LNCaP clone FGC (cell line): ENCODE measurements at regions not wholly inside any gene's neighbourhood (a gene's known extent, or its start where the extent isn't known, plus 50 kb on each side); places are given as distances from the start of the nearest gene placed in this dataset.

Experiments used
- DNase-seq: peaks from one replicate; pipeline ENCODE4 v3.0.0-alpha.2; 2011; ENCODE audit warnings: low read depth
- H3K4me3 ChIP-seq: 2 replicates; pipeline ENCODE4 v1.5.1; 2011; ENCODE audit warnings: mild to moderate bottlenecking, low read depth, low read length, control low read depth
- CTCF ChIP-seq: IDR thresholded peaks from 2 replicates; pipeline ENCODE4 v1.5.1; 2012; ENCODE audit warnings: mild to moderate bottlenecking; ENCODE audit not compliant: control insufficient read depth, insufficient read depth; ENCODE audit errors: extremely low read depth

GRCh38 chr2:607172-607571 is 70.0 kb downstream of the TMEM18 start:
- DNase-seq: no peak
- TF ChIP-seq CTCF: no peak
- no peak overlapping the region for H3K4me3 ChIP-seq

GRCh38 chr2:605674-606608 is 71.3 kb downstream of the TMEM18 start:
- no peak for DNase-seq
- no peak overlapping the region for H3K4me3 ChIP-seq
- no peak for TF ChIP-seq CTCF

- DNase-seq: no peak
- H3K4me3 ChIP-seq: no peak overlapping the region
- no peak for TF ChIP-seq CTCF
Measured at GRCh38 chr2:604854-605524, 72.2 kb downstream of the TMEM18 start.

GRCh38 chr2:604385-604784 is 72.8 kb downstream of the TMEM18 start:
- no peak for TF ChIP-seq CTCF
- no peak for DNase-seq
- H3K4me3 ChIP-seq: no peak overlapping the region

- no peak for TF ChIP-seq CTCF
- no peak for DNase-seq
Measured at GRCh38 chr2:603869-604268, 73.3 kb downstream of the TMEM18 start.

GRCh38 chr2:603427-603826 is 73.8 kb downstream of the TMEM18 start:
- TF ChIP-seq CTCF: no peak
- H3K4me3 ChIP-seq: no peak overlapping the region
- no peak for DNase-seq

More at GRCh38 chr2:603869-604268, 73.3 kb downstream of the TMEM18 start:
- H3K4me3 ChIP-seq: no peak overlapping the region
